WTC11 (cell line): ENCODE measurements at regions not wholly inside any gene's neighbourhood (a gene's known extent, or its start where the extent isn't known, plus 50 kb on each side); places are given as distances from the start of the nearest gene placed in this dataset.

Experiments used
- ATAC-seq: fragments of 200-7000 bp; cut with Tn5 transposase; 2 replicates; pipeline ENCODE4 v1.10.0; 2021; ENCODE audit warnings: mild to moderate bottlenecking, moderate library complexity
- CTCF ChIA-PET: fragments of 300-600 bp; sonication (Branson Sonifier 250); formaldehyde crosslinking; loops from one replicate; lab custom pipeline; 2021; ENCODE audit warnings: antibody characterized with exemption; lab: Charles Lee
- POLR2A ChIA-PET: fragments of 350-600 bp; sonication (Branson Sonifier 250); formaldehyde crosslinking; loops from one replicate; lab custom pipeline; 2021; ENCODE audit warnings: antibody characterized with exemption; lab: Charles Lee
- DNase-seq: peaks from one replicate; pipeline ENCODE4 v3.0.0; 2021; ENCODE audit warnings: low spot score
- H3K27ac Mint-ChIP-seq: 2 replicates; pipeline ENCODE4 v1.8.0; 2021; ENCODE audit warnings: mixed read lengths
- H3K27me3 Mint-ChIP-seq: 2 replicates; pipeline ENCODE4 v1.8.0; 2021; ENCODE audit warnings: low read depth, mild to moderate bottlenecking, moderate library complexity, mixed read lengths
- H3K36me3 Mint-ChIP-seq: 2 replicates; pipeline ENCODE4 v1.8.0; 2021; ENCODE audit warnings: mixed read lengths
- H3K4me1 Mint-ChIP-seq: 2 replicates; pipeline ENCODE4 v1.8.0; 2022; ENCODE audit warnings: mixed read lengths
- H3K4me3 Mint-ChIP-seq: 2 replicates; pipeline ENCODE4 v1.8.0; 2021; ENCODE audit warnings: mild to moderate bottlenecking, moderate library complexity, mixed read lengths
- H3K9me3 Mint-ChIP-seq: 2 replicates; pipeline ENCODE4 v1.8.0; 2021; ENCODE audit warnings: mixed read lengths
- CDX4 ChIP-seq: fragments of 250-450 bp; sonication (Bioruptor Pico); IDR thresholded peaks from 2 replicates; pipeline ENCODE4 v1.9.0; 2021; ENCODE audit warnings: moderate library complexity, mild to moderate bottlenecking, inconsistent platforms, borderline replicate concordance
- FOXP1 ChIP-seq: sonication (generic); formaldehyde crosslinking; IDR thresholded peaks from 2 replicates; pipeline ENCODE4 v1.8.0; 2022; ENCODE audit warnings: missing genetic modification reagents, mild to moderate bottlenecking, moderate library complexity, borderline replicate concordance
- HMGA2 ChIP-seq: fragments of 250-450 bp; sonication (Bioruptor Pico); IDR thresholded peaks from 2 replicates; pipeline ENCODE4 v1.4.0; 2021; ENCODE audit warnings: mild to moderate bottlenecking, moderate library complexity
- IRF2 ChIP-seq: sonication (generic); formaldehyde crosslinking; IDR thresholded peaks from 2 replicates; pipeline ENCODE4 v1.8.0; 2022; ENCODE audit warnings: low read depth, missing genetic modification reagents, borderline replicate concordance
- MLX ChIP-seq: sonication (generic); formaldehyde crosslinking; IDR thresholded peaks from 2 replicates; pipeline ENCODE4 v1.8.1; 2023; ENCODE audit warnings: mild to moderate bottlenecking, missing genetic modification reagents, moderate library complexity
- NR1H2 ChIP-seq: sonication (generic); formaldehyde crosslinking; IDR thresholded peaks from 2 replicates; pipeline ENCODE4 v1.9.0; 2021; ENCODE audit warnings: mild to moderate bottlenecking, moderate library complexity, missing genetic modification reagents
- OVOL2 ChIP-seq: fragments of 250-450 bp; sonication (Bioruptor Pico); IDR thresholded peaks from 2 replicates; pipeline ENCODE4 v1.9.0; 2021; ENCODE audit warnings: mild to moderate bottlenecking, borderline replicate concordance
- PRRX2 ChIP-seq: fragments of 250-450 bp; sonication (Bioruptor Pico); IDR thresholded peaks from 2 replicates; pipeline ENCODE4 v1.8.0; 2021; ENCODE audit warnings: mild to moderate bottlenecking
- SMAD3 ChIP-seq: sonication (generic); formaldehyde crosslinking; IDR thresholded peaks from 2 replicates; pipeline ENCODE4 v1.8.0; 2022; ENCODE audit warnings: missing genetic modification reagents, mild to moderate bottlenecking, borderline replicate concordance
- TEAD1 ChIP-seq: sonication (generic); formaldehyde crosslinking; IDR thresholded peaks from 2 replicates; pipeline ENCODE4 v1.8.0; 2022; ENCODE audit warnings: mild to moderate bottlenecking, missing genetic modification reagents
- TEAD4 ChIP-seq: sonication (generic); formaldehyde crosslinking; IDR thresholded peaks from 2 replicates; pipeline ENCODE4 v1.8.0; 2022; ENCODE audit warnings: mild to moderate bottlenecking, missing genetic modification reagents
- ZBTB43 ChIP-seq: sonication (generic); formaldehyde crosslinking; IDR thresholded peaks from 2 replicates; pipeline ENCODE4 v1.8.1; 2023; ENCODE audit warnings: mild to moderate bottlenecking, missing genetic modification reagents
- ZNF232 ChIP-seq: sonication (generic); formaldehyde crosslinking; IDR thresholded peaks from 2 replicates; pipeline ENCODE4 v1.8.0; 2022; ENCODE audit warnings: mild to moderate bottlenecking, missing genetic modification reagents
- ZNF317 ChIP-seq: sonication (generic); formaldehyde crosslinking; IDR thresholded peaks from 2 replicates; pipeline ENCODE4 v1.8.1; 2023; ENCODE audit warnings: low read depth, mild to moderate bottlenecking, moderate library complexity, missing genetic modification reagents, borderline replicate concordance
- ZNF396 ChIP-seq: fragments of 250-450 bp; sonication (Bioruptor Pico); IDR thresholded peaks from 2 replicates; pipeline ENCODE4 v1.8.0; 2021; ENCODE audit warnings: mild to moderate bottlenecking, moderate library complexity, borderline replicate concordance
- TF ChIP-seq, protein P1 (sequence below): fragments of 250-450 bp; sonication (Bioruptor Pico); conservative IDR thresholded peaks from 2 replicates; pipeline ENCODE4 v1.9.0; 2021; ENCODE audit warnings: mild to moderate bottlenecking
- TF ChIP-seq, protein P2 (sequence below): sonication (generic); formaldehyde crosslinking; conservative IDR thresholded peaks from 2 replicates; pipeline ENCODE4 v1.8.1; 2022; ENCODE audit warnings: mild to moderate bottlenecking, missing genetic modification reagents
- TF ChIP-seq, protein P3 (sequence below): fragments of 250-450 bp; sonication (Bioruptor Pico); IDR thresholded peaks from 2 replicates; pipeline ENCODE4 v1.9.0; 2021; ENCODE audit warnings: mild to moderate bottlenecking

GRCh38 chr2:70017962-70018361, 56.5 kb upstream of the ASPRV1 start:
- no peaks in the 10 kb centered on the region for H3K27me3 Mint-ChIP-seq

DNA sequence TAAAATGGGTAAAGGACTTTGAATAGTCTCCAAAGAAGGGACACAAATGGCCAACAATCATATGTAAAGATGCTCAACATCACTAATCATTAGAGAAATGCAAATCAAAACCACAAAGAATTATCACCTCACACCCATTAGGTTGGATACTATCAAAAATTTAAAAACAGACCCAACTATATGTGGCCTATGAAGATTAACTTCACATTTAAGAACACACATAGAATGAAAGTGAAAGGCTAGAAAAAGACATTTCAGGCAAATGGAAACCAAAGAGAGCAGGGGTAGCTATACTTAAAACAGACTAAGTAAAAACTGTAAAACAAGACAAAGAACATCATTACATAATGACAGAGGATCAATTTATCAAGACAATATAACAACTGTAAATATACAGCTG, 53.5 kb upstream of the ASPRV1 start:
- ATAC-seq: no peak
- POLR2A ChIA-PET: no interaction called here
- H3K9me3 Mint-ChIP-seq: peaks cover 17% of the 10 kb centered on the region

More at GRCh38 chr2:70017962-70018361, 56.5 kb upstream of the ASPRV1 start:
- TF ChIP-seq, protein P1, sequence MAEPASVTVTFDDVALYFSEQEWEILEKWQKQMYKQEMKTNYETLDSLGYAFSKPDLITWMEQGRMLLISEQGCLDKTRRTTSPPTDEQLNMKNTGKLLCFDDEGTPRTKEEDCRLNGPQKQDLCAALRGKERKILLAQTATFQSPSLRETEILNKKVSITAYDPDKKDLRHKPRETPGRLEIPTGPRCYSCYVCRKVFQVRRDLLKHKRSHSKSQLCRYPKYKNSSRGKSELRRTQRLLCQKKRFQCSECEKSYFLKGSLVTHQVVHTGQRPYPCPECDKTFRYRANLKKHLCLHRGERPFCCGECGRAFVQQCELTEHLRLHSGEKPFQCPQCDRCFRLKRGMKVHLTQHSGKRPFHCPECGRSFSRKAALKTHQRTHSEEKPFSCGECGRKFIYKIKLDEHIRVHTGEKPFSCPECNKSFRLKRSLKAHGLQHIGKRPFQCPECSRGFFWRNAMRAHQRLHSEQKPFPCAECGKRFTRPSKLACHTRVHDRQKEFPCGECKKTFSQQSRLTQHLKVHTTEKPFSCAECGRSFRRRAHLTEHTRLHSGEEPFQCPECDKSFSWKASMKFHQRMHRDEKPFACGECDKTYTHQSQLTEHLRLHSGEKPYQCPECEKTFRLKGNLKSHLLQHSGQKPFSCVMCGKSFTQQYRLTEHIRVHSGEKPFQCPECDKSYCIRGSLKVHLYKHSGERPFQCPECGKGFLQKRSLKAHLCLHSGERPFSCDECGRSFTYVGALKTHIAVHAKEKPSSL (CRISPR knock-in tag): no peak
- TF ChIP-seq HMGA2 (CRISPR knock-in tag): peak; percentile 91
- no peaks in the 10 kb centered on the region for H3K4me1 Mint-ChIP-seq
- ChIA-PET CTCF (no interaction called here), POLR2A (no interaction called here)
- H3K4me3 Mint-ChIP-seq: no peak overlapping the region
- no peak overlapping the region for H3K27ac Mint-ChIP-seq
- peaks cover 17% of the 10 kb centered on the region for H3K9me3 Mint-ChIP-seq
- DNase-seq (no peak), ATAC-seq (no peak)
- peaks cover 16% of the 10 kb centered on the region for H3K36me3 Mint-ChIP-seq

More for the DNA sequence above, 53.5 kb upstream of the ASPRV1 start:
- H3K27ac Mint-ChIP-seq: no peak overlapping the region
- peaks cover 16% of the 10 kb centered on the region for H3K36me3 Mint-ChIP-seq
- no peak for TF ChIP-seq HMGA2 (CRISPR knock-in tag)
- TF ChIP-seq MLX: no peak
- no peak for TF ChIP-seq TEAD1
- TF ChIP-seq ZNF396 (CRISPR knock-in tag): no peak
- TF ChIP-seq CDX4: no peak
- TF ChIP-seq ZNF232 (CRISPR knock-in tag): no peak
- no peak for TF ChIP-seq FOXP1 (CRISPR knock-in tag)
- TF ChIP-seq, protein P2, sequence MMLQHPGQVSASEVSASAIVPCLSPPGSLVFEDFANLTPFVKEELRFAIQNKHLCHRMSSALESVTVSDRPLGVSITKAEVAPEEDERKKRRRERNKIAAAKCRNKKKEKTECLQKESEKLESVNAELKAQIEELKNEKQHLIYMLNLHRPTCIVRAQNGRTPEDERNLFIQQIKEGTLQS (CRISPR knock-in tag): no peak
- TF ChIP-seq, protein P3, sequence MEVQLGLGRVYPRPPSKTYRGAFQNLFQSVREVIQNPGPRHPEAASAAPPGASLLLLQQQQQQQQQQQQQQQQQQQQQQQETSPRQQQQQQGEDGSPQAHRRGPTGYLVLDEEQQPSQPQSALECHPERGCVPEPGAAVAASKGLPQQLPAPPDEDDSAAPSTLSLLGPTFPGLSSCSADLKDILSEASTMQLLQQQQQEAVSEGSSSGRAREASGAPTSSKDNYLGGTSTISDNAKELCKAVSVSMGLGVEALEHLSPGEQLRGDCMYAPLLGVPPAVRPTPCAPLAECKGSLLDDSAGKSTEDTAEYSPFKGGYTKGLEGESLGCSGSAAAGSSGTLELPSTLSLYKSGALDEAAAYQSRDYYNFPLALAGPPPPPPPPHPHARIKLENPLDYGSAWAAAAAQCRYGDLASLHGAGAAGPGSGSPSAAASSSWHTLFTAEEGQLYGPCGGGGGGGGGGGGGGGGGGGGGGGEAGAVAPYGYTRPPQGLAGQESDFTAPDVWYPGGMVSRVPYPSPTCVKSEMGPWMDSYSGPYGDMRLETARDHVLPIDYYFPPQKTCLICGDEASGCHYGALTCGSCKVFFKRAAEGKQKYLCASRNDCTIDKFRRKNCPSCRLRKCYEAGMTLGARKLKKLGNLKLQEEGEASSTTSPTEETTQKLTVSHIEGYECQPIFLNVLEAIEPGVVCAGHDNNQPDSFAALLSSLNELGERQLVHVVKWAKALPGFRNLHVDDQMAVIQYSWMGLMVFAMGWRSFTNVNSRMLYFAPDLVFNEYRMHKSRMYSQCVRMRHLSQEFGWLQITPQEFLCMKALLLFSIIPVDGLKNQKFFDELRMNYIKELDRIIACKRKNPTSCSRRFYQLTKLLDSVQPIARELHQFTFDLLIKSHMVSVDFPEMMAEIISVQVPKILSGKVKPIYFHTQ (CRISPR knock-in tag): no peak
- no peak for TF ChIP-seq SMAD3 (CRISPR knock-in tag)
- TF ChIP-seq OVOL2 (CRISPR knock-in tag): no peak
- TF ChIP-seq ZBTB43: no peak
- no peak for TF ChIP-seq IRF2 (CRISPR knock-in tag)
- TF ChIP-seq PRRX2: no peak
- no peak for TF ChIP-seq NR1H2 (CRISPR knock-in tag)
- TF ChIP-seq ZNF317 (CRISPR knock-in tag): no peak
- TF ChIP-seq TEAD4: no peak
- CTCF ChIA-PET: no interaction called here
- DNase-seq: no peak
- no peaks in the 10 kb centered on the region for H3K4me1 Mint-ChIP-seq
- H3K4me3 Mint-ChIP-seq: no peak overlapping the region
- H3K27me3 Mint-ChIP-seq: no peaks in the 10 kb centered on the region
